ENCODE measurements at regions not wholly inside any gene's neighbourhood (a gene's known extent, or its start where the extent isn't known, plus 50 kb on each side); places are given as distances from the start of the nearest gene placed in this dataset.

- no peak overlapping the region for H3K23ac ChIP-seq (ENCODE audit: insufficient read length)
- no peak overlapping the region for H3K27ac ChIP-seq (ENCODE audit: low read depth, low read length)
- H2BK120ac ChIP-seq (replicated peaks; ENCODE audit: low read depth, low read length): no peak overlapping the region
- H2AFZ ChIP-seq (ENCODE audit: low read length): no peak overlapping the region
- H2AK5ac ChIP-seq (ENCODE audit: low read depth, low read length): no peak overlapping the region
- no peak overlapping the region for H3K4me2 ChIP-seq (ENCODE audit: insufficient read depth in 1 of 2, low read depth in 2 of 2, low read length in 2 of 2)
- H3K79me1 ChIP-seq (ENCODE audit: low read depth, low read length): no peaks in the 10 kb centered on the region
- H3K9me3 ChIP-seq (ENCODE audit: insufficient read depth in 2 of 2, low read depth in 1 of 2, low read length in 1 of 2): no peaks in the 10 kb centered on the region
- H2BK15ac ChIP-seq (ENCODE audit: low read length): no peak overlapping the region
- no peaks in the 10 kb centered on the region for H3K23me2 ChIP-seq (ENCODE audit: low read depth, low read length)
- H3K4ac ChIP-seq (replicated peaks; ENCODE audit: insufficient read length, low read depth, low read length): no peak overlapping the region
- no peak overlapping the region for H3K14ac ChIP-seq (ENCODE audit: insufficient read length)
- H2BK5ac ChIP-seq (ENCODE audit: low read depth, low read length): no peak overlapping the region
- 87% methylated on average over 7 of the region's 7 CpGs; no CpG with 5 or more reads in 1 of the 2 experiments for WGBS, 2 experiments (ENCODE audit: extremely low coverage in 1 of 2, insufficient coverage in 1 of 2, insufficient read length in 1 of 2, insufficient replicate concordance in 2 of 2, low coverage in 1 of 2, low lambda C conversion rate in 2 of 2, missing lambda C conversion rate in 1 of 2)
- no peak overlapping the region for H2BK20ac ChIP-seq (ENCODE audit: low read length)
- H2BK12ac ChIP-seq (ENCODE audit: low read depth, low read length): no peak overlapping the region
- H3K79me2 ChIP-seq (ENCODE audit: control insufficient read depth in 1 of 2, insufficient read depth in 2 of 2, low read length in 2 of 2): no peaks in the 10 kb centered on the region
- no peaks in the 10 kb centered on the region; a peak in 1 of 7 replicates for H3K4me1 ChIP-seq (replicated peaks in 1 of 4; ENCODE audit: control insufficient read depth in 3 of 4, insufficient read depth in 4 of 4, low read length in 3 of 4)
- no peak overlapping the region for H3K18ac ChIP-seq (ENCODE audit: extremely low read depth, low read length)
- TF ChIP-seq SP2 (IDR thresholded peaks at IDR 0.05; ENCODE audit: low read length): no peak
- TF ChIP-seq CREB1 (IDR thresholded peaks at IDR 0.05): no peak
- no peak for TF ChIP-seq BACH1 (IDR thresholded peaks at IDR 0.05; ENCODE audit: low read length)
- TF ChIP-seq SP4 (IDR thresholded peaks at IDR 0.05; ENCODE audit: low read length): no peak
- TF ChIP-seq KDM1A (IDR thresholded peaks at IDR 0.05; ENCODE audit: borderline replicate concordance, low read length): no peak
- TF ChIP-seq TCF12 (IDR thresholded peaks at IDR 0.05; ENCODE audit: low read depth, low read length): no peak
- no peak for TF ChIP-seq RNF2 (IDR thresholded peaks at IDR 0.05; ENCODE audit: borderline replicate concordance, low read depth, low read length, missing control alignments, poor library complexity, severe bottlenecking)
- no peak for TF ChIP-seq HDAC6 (IDR thresholded peaks at IDR 0.05; ENCODE audit: low read depth, low read length)
- TF ChIP-seq CHD2 (IDR thresholded peaks at IDR 0.05; ENCODE audit: low read length): no peak
- no peak for TF ChIP-seq SAP30 (IDR thresholded peaks at IDR 0.05; ENCODE audit: insufficient read depth, insufficient replicate concordance, low read length)
- ChIA-PET POLR2A (ENCODE audit: partially characterized antibody) (no interaction called here), CTCF (ENCODE audit: partially characterized antibody) (interaction anchor here (0.6 to 2.4 kb wide), 2 partner anchors 8 to 15 kb away, joined by 3 to 9 read pairs; no protein-coding TSS in a partner anchor)
- no peak overlapping the region for H4K91ac ChIP-seq (replicated peaks; ENCODE audit: insufficient read length, low read length)
- FAIRE-seq (no peak), DNase-seq (ENCODE audit: low read depth in 1 of 2, low spot score in 2 of 2) (no peak)
- no peak overlapping the region for H3K56ac ChIP-seq (replicated peaks; ENCODE audit: insufficient read length, low read depth, low read length)
- H3K36me3 ChIP-seq (ENCODE audit: control insufficient read depth in 2 of 4, insufficient read depth in 4 of 4, low read length in 3 of 4): no peaks in the 10 kb centered on the region
- no peak overlapping the region for H4K5ac ChIP-seq (ENCODE audit: insufficient read length, low read depth, low read length)
- H4K20me1 ChIP-seq (replicated peaks in 1 of 2; ENCODE audit: control insufficient read depth in 1 of 2, insufficient read depth in 2 of 2, low read length in 2 of 2): no peaks in the 10 kb centered on the region
- no peak overlapping the region for H3K4me3 ChIP-seq (ENCODE audit: extremely low read depth in 1 of 4, insufficient read depth in 2 of 4, low read depth in 3 of 4, low read length in 4 of 4)
- H4K8ac ChIP-seq (ENCODE audit: extremely low read depth, insufficient read depth, low read length): no peak overlapping the region
- H3K9ac ChIP-seq (replicated peaks in 1 of 4; ENCODE audit: extremely low read depth in 1 of 4, low read depth in 3 of 4, low read length in 3 of 4): no peak overlapping the region
- no peaks in the 10 kb centered on the region for H3K27me3 ChIP-seq (replicated peaks in 1 of 4; ENCODE audit: control insufficient read depth in 3 of 4, extremely low read depth in 1 of 4, insufficient read depth in 3 of 4, low read length in 3 of 4)
Measured at GRCh38 chr2:57891086-57891712, 155.4 kb upstream of the VRK2 start.

Data from H1 (cell line).